NCI-H2227 treated with DMSO at 0.1 percent for 48 hours (cell line): ENCODE measurements at regions not wholly inside any gene's neighbourhood (a gene's known extent, or its start where the extent isn't known, plus 50 kb on each side); places are given as distances from the start of the nearest gene placed in this dataset.
"Not testable (repeated sequence)": the region's sequence is repeated elsewhere in the genome, so short reads cannot be mapped to it uniquely, and the experiment has no call there.

ENCODE experiments used
- DNase-seq: peaks from one replicate; lab custom pipeline; 2025; lab: John Stamatoyannopoulos, UW

DNA sequence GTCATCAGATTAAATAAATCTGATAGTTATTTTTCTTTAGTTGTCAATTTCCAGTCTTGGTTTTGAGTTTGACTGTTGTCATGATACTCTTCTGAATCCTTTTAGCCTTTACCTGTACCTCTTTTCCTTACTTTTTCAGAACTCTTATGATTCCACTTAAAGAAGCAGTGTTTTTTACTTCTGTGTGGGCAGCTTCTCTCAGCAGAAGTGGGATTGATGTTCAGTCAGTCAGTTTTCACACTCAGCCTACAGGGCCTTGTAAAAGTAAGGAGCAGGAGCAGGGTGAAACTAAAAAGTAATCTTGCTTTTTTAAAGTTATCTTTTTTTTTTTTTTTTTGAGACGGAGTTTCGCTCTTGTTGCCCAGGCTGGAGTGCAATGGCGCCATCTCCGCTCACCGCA, 75.1 kb downstream of the HAUS1 start:
- DNase-seq, result no peak

- DNase-seq, result no peak
These were observed 78.6 kb downstream of the HAUS1 start for GRCh38 chr18:46182633-46183358.

DNA sequence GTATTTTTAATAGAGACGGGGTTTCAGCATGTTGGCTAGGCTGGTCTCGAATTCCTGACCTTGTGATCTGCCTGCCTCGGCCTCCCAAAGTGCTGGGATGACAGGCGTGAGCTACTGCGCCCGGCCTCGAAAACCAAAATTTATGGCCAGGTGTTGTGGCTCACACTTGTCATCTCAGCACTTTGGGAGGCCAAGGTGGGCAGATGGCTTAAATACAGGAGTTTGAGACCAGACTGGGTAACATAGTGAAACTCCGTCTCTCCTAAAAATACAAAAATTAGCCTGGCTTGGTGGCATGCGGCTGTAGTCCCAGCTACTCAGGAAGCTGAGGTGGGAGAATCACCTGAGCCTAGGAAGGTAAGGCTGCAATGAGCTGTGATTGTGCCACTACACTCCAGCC, 80.1 kb downstream of the HAUS1 start:
- DNase-seq, result not testable (repeated sequence)

DNA sequence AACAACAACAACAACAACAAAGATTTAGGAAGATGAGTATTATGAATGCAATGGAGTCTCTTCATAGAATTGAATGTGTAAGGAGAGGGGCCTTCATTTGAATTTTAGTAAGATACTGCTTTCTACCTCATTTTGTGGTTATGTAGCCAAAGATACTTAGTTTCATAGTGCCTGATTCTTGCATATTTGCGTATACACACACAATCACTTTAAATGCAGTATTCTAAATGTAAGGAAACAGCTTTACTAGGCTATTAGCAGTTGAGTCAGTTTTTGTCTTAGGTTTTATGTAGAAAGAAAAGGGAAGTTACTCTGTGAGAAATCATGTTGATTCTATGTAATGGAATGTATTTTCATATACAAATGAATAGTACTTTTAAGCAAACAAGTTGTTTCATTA, 80.5 kb downstream of the HAUS1 start:
- no peak for DNase-seq

GRCh38 chr18:46190667-46191066, 86.5 kb downstream of the HAUS1 start:
- no peak for DNase-seq

DNA sequence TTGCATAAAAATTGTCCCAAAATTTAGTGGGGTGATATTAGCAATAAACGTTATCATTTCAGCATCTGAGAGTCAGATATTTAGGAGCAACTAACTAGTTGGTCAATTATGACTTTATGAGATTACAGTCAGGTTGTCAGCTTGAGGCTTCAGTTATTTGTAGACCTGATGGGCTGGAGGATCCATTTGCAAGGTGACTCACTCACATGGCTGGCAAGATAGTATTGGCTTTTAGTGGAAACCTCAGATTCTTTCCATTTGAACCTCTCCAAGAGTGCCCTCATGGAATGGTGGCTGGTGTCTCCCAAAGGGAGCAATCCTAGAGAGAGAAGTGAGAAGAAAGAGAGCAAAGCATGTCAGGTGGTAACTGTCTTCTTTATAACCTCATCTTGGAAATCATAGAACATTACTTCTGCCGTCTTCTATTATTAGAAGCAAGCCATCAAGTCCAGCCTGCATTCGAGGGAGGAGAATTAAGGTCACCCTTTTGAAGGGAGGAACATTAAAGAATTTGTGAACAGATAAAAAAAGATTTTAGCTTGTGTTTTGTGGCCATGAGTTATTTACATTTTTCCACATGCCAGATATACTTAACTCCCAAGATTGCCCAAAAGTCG, 92.5 kb downstream of the HAUS1 start:
- DNase-seq, result no peak

- no peak for DNase-seq
These were observed 95.4 kb downstream of the HAUS1 start for GRCh38 chr18:46199515-46200147.

DNA sequence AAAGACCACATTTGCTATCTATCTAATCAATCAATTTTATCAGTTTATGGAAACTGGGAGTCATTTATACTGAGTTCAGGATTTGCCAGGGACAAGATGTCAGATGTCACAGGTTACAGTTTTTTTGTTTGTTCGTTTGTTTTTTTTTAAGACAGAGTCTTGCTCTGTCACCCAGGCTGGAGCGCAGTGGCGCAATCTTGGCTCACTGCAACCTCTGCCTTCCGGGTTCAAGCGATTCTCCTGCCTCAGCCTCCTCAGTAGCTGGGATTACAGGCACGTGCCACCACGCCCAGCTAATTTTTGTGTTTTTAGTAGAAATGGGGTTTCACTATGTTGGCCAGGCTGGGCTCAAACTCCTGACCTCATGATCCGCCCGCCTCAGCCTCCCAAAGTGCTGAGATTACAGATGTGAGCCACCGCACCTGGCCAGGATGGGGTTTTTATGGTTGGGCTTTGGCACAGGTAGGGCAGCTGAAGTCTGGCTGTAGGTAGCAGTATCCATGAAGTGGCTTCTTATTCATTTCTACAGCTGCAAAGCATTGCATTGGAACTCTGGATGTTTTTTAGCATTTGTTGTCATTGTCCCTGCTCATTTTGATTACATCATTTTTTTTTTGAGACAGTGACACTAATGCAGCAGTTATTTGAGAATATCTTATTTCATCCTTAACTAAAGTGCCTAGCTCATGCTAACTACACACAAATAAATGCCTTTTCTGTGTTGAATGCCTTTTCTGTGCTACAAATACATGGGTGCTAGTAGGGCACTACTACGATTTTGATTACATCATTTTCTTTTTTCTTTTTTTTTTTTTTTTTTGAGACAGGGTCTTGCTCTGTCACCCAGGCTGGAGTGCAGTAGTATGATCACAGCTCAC, 96.2 kb downstream of the HAUS1 start:
- not testable (repeated sequence) for DNase-seq

GRCh38 chr18:46204143-46204542, 100.0 kb downstream of the HAUS1 start:
- no peak for DNase-seq

DNA sequence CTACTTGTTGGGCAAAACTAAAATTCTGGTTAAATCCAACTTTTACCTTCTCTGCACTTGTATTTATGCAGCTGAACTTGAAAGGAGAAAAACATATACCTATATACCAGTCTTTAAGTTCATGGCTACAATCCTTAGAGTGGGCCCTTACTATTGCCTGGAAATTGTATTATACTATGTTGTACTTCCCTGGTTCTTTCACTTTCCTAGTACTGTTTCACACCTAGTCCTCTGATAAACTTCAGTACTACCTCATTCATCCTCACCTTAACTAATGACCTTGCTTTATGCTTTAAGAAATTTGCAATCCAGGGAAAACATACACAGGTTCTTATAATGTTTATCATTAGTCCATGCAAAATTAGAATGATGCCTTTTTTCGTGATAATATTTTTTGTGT, 103.8 kb downstream of the HAUS1 start:
- DNase-seq, result no peak

GRCh38 chr18:46209161-46209560, 105.0 kb downstream of the HAUS1 start:
- no peak for DNase-seq

- DNase-seq, result no peak
These were observed 107.6 kb downstream of the HAUS1 start for GRCh38 chr18:46211816-46212215.

DNA sequence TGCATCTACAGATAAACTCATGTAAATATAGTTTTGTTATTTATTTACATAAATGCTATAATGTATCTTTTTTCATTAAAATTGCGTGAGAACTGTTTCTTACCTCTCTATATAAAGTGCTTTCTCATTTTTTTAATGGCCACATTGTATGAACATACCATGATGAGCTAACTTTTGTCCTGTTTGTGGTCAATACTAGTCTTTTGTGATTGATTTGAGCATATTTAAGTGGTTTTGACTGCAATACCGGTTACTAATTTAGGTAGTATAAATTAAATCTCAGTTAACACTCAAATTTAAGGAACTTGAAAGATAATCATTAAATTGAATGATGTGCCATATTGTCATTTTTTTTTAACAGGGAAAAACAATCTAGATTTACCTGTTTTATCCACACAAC, 108.2 kb downstream of the HAUS1 start:
- no peak for DNase-seq

GRCh38 chr18:46213295-46213694, 109.1 kb downstream of the HAUS1 start:
- peak; percentile 28 for DNase-seq

DNA sequence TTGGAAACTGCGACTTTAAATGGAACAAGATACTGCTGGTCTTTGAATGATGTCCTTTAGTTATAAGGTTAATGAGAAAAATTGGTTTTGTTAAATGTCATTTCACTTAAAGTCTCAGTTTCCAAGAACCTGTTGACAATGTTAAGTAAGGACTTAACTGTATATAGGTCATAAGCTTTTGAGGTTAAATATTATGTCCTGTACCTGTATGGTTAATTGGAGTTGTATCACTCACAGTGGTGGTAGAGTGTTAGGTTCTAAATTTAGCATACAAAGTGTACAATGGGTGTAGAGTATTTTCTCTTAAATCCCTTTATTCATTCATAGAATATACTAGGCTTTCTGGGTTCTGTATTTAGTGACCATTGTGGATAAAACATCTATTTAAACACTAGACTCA, 110.2 kb downstream of the HAUS1 start:
- no peak for DNase-seq

GRCh38 chr18:46215902-46216723, 111.9 kb downstream of the HAUS1 start:
- DNase-seq, result no peak

DNA sequence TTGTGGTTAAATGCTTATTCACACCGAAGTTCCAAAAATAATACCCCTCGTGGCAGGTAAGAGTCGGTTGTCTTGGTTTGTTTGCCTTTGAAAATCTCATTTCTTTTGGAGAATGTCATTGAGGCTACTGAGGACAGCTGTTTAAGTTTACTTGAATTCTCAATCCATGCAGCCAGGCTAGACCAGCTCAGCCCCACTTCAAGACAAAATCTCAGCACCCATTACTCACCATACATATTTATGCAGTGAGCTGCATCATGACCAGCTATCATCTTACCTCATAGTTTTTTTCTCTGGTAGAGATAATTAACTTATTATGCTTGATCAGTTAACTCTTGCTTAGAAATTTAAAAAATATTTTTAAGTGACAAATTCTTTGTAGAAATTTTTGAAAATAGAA, 115.9 kb downstream of the HAUS1 start:
- DNase-seq, result no peak

DNA sequence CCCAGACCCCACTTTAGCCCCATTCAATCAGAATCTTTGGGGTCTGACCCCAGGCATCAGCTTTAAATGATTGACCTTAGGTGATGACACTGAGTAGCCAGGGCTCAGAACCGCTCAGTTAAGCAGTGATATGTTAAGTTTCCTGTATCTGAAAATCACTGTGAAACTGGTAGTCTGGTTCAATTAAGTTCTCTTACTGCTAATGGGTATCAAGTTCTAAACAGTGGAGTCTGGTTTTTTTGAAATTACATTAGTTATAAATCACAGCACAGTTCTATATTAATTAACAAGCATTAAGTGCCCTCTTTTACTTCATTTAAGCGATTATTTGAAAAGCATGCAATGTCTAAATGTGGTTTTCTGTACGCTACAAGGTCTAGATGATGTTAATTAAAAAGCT, 117.9 kb downstream of the HAUS1 start:
- no peak for DNase-seq

DNA sequence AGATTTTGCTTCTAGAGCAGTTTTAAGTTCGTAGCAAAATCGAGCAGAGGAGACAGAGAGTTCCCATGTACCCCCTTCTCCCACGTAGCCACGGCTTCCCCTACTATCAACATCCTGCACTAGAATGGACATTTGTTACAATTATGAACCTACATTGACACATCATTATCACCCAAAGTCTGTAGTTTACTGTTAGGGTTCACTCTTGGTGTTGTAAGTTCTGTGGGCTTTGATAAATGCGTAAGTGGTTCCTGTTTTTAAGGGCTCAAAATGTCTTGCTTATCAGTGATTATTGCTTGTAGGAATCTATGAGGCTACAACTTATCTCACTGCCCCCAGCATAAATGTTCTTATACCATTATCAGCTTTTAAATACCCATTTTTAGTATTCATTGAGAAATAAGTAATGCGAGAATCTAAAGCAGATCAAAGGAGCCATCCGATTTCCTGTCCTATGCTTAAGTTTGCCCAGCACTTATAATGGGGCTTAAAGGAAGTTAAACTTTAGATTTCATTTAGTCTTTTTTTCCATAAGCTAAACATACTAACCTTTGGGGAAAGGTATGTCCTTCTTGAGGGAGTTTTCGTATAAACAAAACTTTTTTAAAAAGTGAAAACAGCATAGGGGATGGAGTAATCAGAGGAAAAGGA, 118.7 kb downstream of the HAUS1 start:
- no peak for DNase-seq

- no peak for DNase-seq
These were observed 120.1 kb downstream of the HAUS1 start for GRCh38 chr18:46224181-46224775.

DNA sequence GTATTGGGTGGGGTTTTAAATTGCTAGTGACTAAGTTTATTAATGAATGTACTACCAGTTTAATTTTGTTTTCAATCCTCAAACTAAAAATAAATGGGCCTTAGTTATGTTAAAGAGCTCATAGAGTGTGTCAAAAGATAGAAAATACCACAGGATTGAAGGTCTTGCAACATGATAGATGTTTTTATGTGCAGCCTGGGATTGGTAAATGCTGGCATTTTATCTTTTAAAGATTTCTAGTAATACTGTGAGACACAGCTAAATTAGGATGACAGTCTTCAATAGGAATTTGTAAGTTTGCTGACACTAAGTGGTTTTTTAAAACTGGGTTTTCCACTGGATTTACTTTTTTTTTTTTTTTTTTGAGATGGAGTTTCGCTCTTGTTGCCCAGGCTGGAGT, 122.3 kb downstream of the HAUS1 start:
- DNase-seq, result no peak
